ENCODE measurements at regions not wholly inside any gene's neighbourhood (a gene's known extent, or its start where the extent isn't known, plus 50 kb on each side); places are given as distances from the start of the nearest gene placed in this dataset.
"Not testable (repeated sequence)": the region's sequence is repeated elsewhere in the genome, so short reads cannot be mapped to it uniquely, and the experiment has no call there.

DNA sequence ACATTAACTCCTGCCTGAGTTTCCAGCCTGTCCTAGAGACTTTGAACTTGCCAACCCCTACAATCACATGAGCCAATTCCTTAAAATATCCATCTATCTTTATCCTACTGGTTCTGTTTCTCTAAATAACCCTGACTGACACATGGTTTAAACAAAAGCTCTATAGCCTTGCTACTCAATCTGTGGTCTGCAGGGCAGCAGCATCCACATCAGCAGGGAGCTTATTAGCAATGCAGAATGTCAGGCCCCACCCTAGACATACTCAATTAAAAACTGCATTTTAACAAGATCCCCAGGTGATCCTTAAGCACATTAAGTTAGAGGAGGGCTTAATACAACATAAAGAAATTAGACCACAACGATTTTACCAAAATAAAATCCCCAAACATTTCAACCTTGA, 108.3 kb upstream of the CPSF6 start:
- FAIRE-seq: no peak

DNA sequence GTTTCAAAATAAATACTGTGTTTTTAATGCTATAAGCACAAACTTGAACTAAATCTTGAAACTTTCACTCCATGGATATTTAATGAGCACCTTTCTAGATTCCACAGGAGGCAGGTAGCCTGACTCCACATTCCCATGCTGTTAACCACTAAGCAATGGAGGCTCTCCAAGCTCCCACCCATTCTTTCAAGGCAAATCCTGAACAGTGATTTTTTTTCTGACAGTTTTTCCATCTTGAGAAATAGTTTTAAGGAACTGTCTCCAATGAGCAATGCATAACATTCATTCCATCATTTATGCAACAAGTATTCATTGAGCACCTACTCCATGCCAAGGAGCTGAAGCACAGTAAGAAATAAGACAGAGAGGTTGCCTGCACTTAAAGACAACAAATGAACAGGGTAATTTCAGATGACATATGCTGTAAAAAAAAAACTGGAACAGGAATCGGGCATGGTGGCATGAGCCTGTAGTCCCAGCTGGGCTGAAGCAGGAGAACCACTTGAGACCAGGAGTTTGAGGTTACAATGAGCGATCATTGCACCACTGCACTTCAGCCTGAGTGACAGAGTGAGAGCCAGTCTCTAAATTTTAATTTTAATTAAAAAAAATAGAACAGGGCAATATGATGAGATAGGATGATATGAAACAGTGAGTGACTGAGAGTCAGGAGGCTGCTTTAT, 102.3 kb upstream of the CPSF6 start:
- FAIRE-seq: no peak

DNA sequence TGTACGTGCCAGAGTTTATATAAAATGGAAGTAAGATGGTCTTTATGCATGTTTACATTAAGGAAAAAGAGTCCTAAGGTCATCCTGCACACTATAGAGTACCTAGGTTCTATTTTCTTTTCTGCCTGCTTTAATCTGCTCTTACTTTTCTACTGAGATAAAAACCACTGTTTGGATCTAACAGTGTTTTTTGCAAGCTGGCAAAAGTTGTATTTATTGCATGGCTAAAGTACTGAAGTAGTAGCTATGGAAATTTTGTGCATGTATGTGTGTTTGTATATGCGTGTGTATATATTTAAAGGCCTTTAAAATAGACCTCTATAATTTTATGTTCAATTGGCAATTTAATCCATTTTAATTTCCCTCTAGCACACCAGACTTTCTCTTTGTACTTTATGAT, 98.3 kb upstream of the CPSF6 start:
- no peak for FAIRE-seq

DNA sequence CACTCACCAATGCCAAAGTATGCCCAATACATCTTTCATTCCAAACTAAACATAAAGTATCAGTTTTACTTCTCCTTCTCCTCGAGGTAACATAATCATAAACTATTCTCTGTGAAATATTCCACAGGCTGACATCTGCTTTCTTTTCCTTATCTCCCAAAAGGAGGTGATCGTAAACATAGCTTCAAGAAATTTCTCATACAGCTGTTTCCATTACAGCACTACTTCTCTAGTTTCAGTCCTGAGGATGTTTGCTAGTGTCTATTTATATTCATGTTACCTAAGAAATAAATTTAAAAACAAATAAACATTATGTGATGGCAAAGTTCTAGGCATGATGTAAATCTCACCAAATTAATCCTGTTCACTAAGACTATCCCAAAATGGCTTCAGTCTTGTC, 90.1 kb upstream of the CPSF6 start:
- peak; percentile 45 for FAIRE-seq

DNA sequence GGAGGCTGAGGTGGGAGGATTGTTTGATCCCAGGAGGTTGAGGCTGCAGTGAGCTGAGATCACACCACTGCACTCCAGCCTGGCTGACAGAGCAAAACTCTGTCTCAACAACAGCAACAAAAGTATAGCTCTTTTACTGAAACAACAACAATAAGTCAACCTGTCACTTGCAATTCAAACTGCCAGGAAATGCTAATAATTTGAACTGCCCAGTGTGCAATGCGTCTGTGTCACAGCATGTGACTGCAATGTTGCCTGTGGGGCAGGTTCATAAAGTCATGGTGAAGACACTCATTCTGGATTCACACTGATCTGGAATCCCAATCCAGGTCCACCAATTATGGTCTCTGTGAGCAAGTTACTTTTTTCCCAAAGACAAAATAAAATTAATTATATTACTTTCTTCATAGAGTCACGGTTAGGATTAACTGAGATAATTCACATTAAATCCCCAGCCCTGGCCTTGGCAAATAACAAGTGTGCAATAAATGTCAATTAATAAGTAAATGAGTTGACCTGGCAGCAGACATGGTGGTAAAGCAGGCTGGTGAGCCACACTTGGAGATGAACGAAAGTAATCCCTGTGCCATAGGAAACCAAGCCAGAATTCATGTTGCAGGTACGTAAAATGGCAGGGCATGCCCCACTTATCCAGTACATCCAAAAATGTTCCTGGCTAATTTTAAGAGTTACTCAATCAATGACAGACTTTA, 89.1 kb upstream of the CPSF6 start:
- no peak for FAIRE-seq

DNA sequence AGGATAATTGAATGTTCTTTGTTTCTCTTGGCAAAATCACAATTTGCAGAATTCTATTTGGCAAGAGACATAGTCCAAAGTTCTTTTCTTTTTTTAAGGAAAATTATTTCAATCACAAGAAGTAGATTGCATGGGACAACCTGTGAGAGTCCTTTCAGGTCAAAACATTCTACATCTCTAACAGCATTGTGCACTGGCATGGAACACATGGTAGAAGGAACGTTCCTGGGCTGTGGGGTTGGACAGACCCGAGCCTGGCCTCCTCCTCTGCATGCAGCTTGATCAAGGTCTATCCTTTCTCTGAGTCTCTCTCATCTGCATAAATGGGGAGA, 88.6 kb upstream of the CPSF6 start:
- FAIRE-seq: no peak

DNA sequence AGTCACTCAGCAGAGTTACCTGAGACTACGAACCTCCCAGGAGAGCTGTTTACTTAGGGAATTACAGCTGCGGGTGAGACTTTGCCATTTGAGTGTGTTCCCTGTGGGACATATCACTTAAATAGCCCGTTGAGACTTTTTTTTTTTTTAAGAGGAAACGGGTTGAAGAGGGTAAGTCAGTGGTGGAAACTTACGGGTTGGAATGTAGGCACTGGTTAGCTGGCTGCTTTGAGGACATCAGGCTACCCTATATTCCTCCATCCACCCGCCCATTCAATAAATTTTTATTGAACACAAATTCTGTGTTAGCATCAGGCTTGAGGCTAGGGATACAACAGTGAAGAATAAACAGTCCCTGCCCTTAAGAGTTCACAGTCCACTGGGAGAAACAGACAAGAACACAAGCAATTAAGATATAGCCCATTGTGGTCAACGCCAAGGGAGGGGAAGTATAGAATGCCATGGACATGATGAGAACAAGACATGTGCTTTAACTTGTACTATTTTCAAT, 88.1 kb upstream of the CPSF6 start:
- FAIRE-seq: peak; percentile 68

DNA sequence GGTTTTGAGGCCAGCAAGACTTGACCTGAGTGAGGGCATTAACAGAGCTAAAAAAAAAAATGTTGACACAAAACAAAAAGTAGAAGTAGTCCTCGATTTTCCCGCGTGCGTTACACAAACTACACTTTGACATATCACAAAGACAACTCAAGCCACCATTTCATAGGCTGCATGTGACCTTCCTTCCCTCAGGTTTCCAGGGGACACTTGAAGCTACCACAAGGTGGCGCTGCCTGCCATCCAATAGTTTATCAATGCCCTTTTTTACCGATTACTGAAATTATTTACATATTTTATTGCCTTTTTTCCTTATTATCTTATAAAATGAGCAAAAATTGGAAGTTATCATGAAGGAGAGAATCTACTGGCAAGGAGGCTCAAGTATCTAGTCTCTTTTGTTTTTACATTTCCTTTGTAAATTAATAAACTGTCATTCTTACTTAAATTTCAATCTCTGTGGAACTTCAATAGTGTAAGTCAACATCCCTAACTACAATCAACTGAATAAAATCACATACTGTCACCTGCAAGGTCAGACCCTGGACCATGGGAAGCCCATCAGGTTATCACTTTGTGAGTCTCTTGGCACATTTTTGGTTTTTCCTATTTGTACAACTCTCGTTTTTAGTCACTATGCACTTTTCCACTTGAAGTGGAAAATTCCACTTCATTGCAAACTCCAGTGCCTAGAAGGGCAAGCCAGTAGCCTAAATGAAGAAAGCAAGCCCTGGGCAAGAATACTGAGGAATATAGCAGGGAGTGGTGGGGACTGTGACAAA, 84.6 kb upstream of the CPSF6 start:
- FAIRE-seq: no peak

DNA sequence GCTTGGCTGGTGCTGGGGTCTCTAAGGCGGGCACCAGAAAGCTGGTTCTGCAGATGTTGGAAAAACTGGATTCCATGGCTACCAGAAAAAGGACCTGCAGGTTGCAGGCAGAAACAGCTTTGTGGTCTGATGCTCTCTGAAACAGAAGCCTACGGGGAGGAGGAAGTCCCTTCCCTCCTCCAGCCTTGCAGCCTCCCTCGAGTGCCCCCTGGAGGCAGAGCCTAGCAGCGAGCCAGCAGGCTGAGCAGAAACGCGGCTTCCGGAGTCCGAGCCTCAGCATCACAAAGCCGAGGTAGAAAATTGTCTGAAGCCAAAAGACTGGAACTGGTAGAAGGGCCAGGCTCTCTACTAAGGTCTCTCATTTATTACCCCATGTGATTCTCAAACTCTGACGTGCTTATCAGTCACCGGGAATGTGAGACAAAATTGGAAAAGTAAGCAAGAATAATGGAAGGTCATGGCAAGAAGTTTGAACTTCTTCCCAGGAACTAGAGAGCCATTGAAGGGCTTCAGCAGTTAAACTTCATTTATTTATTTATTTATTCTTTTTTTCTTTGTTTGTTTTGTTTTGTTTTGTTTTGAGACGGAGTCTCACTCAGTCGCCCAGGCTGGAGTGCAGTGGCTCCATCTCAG, 82.2 kb upstream of the CPSF6 start:
- no peak for FAIRE-seq

DNA sequence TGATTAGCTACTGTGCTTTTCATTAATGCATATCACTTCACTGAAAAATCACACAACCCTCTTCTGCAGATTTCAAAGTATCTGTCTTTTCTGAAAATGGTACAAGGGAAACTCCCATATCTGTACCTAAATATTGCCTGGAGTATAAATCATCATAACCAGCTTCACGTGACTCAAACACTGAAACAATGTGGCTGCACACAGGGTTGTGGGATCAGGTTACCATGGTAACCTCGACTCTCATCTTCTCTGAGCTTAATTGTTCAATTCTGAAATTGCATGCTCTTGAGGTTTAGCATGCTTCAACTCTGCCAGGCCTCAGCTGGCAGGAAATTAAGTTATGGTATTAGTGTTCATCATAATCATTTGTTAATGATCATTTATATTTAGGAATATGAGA, 77.5 kb upstream of the CPSF6 start:
- FAIRE-seq: no peak

DNA sequence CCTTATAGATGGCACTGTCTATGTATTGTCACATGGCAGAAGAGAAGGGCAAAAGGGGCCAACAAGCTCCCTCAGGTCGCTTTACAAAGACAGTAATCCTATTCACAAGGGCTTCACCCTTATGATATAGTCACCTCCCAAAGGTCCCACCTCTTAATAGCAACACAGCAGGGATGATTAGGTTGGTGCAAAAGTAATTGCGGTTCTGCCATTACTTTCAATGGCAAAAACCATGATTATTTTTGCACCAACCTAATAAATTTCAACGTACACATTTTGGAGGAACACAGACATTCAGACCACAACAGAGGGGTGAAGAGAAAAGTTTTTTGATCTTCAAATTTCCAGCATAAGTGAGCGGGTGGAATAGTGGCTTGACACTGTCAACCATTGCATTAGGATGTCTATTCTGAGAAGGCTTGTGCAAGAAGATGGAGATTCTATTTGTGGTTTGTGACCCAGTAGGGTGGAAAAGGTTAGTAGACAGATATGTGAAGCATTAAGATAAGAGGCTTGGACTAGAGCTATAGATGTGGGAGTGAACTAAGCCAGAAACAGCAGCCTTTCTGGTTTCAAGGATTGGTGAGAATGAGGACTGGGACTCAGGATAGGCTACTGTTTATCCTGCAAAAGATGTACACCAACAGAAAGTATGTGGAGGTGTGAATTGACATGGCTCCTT, 75.5 kb upstream of the CPSF6 start:
- FAIRE-seq: no peak

DNA sequence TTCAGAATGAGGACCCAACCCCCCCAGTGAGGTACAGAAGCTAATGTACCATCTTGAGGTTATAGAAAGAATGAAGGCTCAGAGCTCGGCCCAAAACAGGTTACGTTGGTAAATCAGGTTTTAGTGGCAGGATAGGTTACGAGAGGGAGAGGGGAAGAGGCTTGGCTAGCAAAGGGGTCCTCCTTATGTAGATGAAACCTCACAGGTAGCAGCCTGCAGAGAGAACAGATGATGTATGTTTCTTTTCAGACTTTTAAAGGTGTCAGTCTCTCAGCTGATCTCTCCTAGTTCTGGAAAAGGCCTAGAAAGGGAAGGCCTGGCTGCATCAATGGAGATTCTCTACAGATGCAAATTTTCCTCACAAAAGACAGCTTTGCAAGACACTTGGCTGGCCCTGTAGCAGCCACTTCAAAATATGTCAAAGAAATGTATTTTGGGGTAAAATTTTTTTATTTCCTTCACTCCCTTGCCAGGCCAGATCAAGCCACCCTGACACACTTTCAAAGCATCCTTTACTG, 71.7 kb upstream of the CPSF6 start:
- no peak for FAIRE-seq

DNA sequence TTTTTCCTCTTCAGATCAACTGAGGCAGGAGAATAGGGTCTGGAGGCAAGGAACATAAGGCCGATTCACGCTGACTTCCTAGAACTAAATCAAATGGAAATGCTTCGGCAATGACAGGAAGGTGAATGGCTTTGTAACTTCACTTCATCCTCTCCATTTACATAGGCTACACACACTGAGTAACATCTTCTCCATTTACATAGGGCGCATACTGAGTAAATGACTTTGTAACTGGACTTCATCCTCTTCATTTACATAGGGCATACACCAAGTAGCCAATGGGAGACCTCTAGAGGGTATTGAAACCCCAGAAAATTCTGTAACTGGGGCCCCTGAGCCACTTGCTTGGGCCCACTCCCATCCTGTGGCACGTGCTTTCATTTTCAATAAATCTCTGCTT, 71.0 kb upstream of the CPSF6 start:
- FAIRE-seq: no peak

DNA sequence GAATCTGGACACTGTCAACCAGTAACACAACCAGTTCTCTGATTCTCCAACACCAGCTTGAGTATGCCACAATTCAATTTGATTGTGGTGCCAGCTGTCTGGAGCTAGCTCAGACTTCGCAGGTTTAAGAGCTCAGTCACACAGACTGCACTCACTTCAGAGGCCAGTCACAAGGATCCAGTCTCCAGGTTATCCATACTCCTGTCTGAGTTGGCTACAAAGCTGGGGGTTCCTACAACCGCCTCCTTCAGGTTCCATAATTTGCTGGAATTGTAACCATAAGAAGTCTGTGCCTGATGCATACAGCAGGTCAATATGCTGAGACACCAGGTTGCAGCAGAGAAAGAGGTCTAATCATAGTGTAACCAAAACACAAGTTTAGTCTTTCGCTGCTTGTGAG, 70.5 kb upstream of the CPSF6 start:
- no peak for FAIRE-seq

DNA sequence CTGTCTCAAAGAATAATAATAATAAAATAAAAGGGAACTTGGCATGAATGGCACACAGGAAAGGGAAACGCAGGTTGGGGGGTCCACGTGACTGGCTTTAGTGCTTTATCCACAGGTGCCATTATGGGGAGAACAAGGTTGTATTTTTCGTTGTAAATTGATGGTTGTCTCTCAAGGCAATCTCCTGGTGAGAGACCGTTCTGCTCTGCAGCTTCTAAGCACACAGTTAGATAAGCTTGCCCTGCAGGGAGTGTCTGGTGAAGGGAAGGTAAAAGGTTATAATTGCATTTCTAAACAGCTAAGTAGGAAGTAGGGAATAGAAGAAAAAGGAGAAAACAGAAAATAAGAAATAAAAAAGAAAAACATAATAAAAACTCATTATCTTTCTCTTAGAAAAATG, 69.1 kb upstream of the CPSF6 start:
- no peak for FAIRE-seq

DNA sequence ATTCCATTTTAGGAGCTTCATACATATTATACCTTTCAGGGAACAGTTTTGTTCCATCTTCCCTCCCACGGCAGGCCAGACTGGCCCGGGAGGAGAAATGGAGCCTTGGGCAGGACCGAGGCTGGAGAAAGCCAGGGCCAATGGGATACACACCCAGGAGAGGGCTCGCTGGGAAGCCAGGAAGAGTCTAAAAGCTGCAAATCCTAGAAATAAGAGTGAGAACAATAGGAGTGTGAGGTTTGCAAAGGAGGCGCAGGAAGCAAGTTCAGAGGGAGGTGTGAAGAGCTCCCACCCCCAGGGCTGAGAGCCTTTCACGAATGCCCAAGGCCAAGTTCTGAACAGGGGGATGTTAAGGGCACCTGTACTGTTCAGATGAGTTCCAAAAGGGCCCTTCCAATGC, 67.5 kb upstream of the CPSF6 start:
- no peak for FAIRE-seq

DNA sequence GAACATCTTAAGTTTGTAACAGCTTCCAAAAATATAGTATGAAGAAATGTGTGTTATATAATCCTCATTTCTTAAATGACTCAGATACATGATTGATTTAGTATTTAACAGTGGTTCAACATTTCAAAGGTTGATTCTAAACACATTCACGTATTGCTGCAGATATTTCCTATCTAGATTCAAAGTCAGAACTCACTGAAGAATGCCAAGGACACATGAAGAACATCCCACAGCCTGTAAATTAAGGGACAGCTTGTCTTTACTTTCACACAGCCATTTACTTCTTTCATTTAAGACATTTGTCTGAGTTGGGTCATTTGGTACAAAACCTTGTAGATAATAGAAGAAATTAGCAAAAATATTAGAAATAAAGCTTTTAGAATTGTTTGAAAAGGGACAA, 66.9 kb upstream of the CPSF6 start:
- FAIRE-seq: no peak

DNA sequence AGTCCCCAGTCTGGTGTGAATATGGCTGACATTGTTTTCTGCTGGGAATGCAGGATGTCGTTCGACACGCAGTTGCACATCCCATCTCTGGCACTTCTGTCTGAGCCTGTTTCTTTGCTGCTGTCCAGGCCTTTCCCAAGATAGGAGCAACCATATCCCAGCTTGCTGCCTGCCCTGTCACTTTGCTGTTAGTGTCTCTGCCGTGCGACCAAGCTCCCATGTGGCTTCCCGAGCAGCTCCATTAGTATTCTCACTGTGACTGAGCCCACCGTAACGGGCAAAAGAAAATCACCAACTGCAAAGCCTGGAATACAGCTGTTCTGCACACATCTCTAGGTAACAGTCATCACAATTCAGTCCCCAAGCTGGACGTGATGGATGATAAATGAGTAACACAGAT, 66.0 kb upstream of the CPSF6 start:
- no peak for FAIRE-seq

DNA sequence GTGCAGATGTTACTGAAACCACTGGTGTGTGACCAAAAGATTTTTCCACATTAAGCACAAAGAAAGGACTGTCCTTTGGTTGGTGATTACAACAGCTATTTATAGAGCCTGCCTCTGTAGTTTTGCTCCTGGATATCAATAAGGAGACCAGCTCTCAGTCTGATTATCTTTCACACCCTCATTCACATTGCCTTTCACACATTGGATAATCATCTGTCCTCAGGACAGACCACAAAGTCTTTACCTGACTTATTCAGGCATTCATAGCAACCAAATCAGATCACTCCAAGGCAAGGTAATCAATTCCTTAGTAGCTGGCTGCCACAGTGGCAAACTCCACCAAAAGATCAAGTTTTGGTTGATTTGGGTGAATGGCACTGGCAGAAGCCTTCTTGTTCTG, 59.6 kb upstream of the CPSF6 start:
- no peak for FAIRE-seq

DNA sequence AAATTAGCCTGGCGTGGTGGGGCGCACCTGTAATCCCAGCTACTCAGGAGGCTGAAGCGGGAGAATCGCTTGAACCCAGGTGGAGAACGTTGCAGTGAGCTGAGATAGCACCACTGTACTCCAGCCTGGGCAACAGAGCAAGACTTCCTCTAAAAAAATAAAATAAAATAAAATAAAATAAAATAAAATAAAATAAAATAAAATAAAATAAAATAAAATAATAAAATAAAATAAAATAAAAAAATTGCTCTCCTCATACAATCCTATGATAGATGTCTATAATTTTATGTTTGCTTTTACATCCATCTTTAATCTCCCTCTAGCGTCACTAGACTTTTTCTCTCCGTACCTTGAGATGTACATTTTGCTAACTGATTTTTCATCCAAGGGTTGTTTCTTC, 51.8 kb upstream of the CPSF6 start:
- not testable (repeated sequence) for FAIRE-seq

DNA sequence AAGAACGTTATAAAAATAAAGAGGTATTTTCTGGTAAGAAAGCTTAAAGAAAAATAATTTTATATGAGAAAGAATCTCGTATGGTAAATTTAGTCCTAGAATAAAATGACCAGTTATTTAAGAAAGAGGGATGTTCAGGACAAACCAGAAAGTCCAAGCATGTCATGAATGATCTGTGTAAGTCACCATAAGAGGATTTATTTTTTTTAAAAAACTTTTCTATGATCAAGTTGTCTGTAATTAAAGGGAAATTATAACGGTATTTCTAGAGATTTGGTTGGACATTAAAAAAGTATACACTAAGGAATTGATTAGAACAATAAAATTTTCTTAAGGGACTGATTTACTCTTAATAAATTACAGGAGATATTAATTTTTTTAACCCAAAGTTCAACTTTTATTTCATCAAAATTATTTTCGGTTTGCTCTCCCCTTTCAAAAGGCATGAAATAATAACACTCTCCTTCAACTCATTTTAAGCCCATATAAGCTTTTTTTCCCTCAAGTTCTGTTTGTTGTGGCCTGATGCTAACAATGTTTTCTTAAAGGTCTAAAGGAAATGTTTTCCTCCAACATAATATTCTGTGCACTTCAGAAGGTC, 49.9 kb upstream of the CPSF6 start:
- peak; percentile 58 for FAIRE-seq

Data from colon (tissue), 2 donors.